Islet precursor cell (in vitro differentiated cells): ENCODE measurements at regions not wholly inside any gene's neighbourhood (a gene's known extent, or its start where the extent isn't known, plus 50 kb on each side); places are given as distances from the start of the nearest gene placed in this dataset.

ENCODE experiments used
- DNase-seq: peaks from one replicate; pipeline ENCODE4 v3.0.0-alpha.2; 2018

DNA sequence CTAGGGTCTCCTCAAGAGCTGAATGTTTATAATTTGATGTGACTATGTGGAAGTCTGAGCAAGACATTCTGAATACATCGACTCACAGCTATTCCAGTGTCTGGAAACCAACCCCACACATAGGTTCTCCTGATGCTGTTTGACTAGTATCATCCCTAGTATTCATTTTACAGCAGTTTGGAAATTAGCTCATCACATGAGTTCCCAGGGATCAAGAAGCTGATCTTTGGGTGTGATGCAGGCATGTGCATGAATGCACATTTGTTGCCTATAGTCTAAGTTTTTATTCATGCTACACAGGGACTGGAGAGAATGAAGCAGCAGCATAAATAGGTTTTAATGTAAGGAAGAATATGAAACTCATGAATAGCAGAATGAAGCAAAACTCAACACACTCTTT is 284.3 kb upstream of the SPRED2 start:
- DNase-seq = no peak

- DNase-seq = no peak
These were observed 282.9 kb upstream of the SPRED2 start for GRCh38 chr2:65715323-65715722.

- no peak for DNase-seq
These were observed 282.5 kb upstream of the SPRED2 start for GRCh38 chr2:65714866-65715265.

DNA sequence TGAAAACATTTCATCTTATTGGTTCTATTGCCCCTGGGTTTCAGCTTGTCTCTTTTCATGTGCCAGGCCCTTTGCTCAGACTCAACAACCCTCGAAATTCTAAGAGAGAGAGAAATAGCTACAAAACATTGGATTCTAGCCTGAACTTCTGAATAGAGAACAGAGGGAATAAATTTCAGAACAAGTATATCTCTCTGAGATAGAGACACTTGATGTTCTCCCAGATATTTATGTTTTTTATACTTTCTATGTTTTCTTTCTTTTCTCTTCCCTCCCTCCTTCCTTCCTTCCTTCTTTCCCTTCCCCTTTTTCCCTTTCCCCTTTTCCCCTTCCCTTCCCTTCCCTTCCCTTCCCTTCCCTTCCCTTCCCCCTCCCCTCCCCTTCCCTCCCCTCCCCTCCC is 279.5 kb upstream of the SPRED2 start:
- DNase-seq = no peak

DNA sequence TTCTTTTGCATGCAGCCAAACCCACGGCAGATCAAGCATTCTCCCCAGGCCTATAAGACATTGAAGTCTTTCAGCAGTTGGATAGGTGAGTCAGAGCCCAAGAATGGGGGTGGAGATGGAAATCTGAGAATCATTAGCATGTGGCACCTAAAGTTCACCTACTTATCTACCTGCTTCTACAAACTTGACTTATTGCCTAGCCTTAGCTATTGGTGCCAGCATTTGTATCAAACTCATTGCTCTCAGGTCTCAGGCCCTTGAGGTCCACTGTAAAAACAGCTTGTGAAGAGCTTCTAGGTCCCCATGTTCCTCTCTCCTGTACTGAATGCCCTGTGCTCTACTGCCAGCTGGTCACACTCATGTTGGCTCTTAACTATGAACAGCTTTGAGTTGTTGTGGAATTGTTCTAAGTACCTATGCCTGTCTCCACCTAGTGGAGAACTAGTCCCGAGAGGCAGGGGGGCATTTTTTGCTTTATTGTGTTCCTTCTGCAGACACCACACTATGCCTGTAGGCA is 278.4 kb upstream of the SPRED2 start:
- peak; percentile 63 for DNase-seq

- no peak for DNase-seq
These were observed 278.0 kb upstream of the SPRED2 start for GRCh38 chr2:65710356-65710755.

GRCh38 chr2:65708086-65708485 is 275.7 kb upstream of the SPRED2 start:
- no peak for DNase-seq

DNA sequence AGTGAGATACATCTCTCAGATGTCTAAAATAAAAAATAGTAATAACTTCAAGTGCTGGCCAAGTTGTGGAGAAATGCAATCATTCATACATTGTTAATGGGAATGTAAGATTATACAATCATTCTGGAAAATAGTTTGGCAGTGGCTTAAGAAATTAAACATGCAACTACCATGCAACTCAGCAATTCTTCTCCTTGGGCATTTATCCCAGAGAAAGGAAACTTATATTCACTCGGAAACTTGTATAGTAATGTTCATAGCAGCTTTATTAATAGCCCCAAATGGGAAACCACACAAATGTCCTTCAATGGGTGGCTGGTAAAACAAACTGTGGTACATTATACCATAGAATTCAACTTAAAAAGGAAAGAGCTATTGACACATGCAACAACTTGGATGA is 274.0 kb upstream of the SPRED2 start:
- DNase-seq = no peak

DNA sequence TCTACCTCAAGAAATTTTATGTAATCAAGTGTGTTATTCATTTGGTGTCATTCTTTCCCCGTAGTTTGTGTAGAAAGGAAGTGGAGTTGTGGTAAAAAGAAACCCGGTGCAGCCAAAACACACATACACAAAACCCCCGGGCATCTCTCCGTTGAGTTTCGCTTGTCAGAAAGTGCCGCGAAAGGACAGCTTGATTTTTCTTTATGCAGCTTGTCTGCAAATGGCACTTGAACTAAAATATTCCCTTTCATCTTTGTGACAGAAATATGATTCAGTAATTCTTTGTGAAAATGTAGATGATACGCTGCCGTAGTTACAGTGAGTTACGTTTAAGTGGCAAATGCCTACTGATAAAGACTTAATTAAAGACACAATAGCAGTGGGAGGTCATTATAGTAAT is 268.8 kb upstream of the SPRED2 start:
- no peak for DNase-seq

DNA sequence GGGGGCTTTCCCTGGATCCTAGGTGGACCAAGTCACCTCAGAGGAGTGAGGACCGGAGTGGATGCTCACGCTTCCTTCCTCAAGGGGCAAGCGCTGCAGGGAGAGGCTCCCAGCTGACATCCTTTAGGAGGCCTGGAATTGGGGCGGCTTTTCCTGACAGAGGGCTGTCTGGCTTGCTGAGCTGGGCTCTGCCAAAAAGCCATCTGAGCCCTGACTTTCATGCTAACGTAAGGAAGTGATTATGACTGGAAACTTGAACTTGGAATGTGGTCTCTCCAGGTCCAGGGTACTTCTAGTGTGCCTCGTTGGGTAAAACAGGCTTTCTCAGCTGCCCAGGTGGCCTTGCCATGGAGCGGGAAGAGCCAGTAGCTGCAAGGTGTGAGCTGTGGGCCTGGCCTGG is 268.3 kb upstream of the SPRED2 start:
- DNase-seq = no peak

DNA sequence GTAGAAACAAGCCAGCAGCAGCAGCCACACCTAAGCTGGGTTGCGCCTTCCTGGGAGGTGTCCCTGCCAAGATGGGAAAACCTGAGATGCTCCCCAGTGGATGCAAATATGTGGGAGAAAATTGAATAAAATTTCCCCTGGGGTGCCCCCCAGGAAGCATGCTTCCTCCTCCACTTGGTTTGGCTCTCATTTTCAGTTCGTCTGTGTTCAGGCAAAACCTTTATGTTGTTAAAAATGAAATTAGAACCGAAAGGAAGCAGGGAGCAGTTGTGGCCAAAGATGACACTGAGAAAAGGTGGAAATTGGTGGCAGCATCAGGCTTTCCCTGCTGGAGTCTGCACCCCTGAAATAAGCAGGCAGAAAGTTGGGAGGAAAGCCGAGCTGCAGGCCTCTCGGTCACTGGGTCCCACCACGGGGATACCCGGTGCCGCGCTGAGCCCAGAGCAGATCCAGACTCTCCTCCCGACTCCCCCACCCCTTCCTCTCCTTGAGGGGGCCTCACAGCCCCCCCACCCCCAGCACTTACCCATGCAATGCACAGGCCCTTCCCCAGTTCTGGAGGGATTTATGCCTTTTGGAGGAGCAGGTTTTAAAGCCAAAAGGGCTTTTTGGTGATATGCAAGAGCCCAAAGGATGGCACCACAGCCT is 267.7 kb upstream of the SPRED2 start:
- no peak for DNase-seq

DNA sequence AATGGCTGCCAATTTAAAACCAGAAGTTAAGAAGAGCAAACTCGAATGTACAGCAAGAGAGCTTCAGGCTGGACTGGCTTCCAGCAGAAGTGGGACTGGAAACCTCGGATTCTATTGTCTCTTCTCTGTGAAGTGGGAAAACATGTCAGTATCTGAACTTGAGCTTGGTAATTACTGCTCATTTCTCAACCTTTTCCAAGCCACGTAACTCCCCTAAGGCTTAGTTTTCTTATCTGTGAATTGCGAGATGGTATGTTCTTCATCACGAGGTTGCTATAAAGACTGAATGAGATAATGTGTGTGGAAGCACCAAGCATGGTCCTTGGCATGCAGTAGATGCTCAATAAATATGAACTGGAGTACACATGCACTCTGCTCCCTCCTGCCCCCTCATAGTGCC is 259.4 kb upstream of the SPRED2 start:
- no peak for DNase-seq

DNA sequence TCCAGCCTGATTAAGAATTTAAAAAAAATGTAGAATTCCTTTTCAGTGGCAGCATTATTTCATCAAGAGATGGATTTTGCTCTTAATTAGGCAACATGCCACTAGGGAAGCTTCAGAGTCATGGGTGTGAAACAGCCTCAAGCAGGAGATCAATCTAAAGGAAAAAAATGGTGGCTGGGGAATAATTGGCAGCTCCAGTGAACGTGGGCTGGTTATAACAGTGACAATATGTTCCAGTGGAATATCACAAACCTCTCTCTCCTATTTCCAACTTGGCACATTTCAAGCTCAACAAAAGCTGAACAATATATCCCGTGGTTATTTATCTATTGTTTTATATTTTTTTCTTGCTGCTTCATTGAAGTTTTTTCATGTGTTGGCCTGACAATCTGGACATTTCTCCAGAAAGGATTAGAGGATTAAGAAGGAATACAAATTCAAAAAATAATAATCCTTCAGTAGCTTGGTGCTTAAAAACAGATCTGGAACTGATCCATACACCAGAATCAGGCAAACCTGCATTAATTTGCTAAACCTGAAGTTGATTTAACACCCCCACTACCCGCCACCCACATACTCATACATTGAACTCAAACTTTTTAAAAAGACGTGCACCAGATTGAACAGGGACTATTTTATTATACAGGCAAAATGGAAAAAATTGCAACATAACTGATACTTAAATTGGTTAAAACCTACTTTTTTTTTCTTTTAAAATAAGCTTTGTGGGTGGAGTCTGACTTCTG is 255.9 kb upstream of the SPRED2 start:
- DNase-seq = no peak

- no peak for DNase-seq
These were observed 255.2 kb upstream of the SPRED2 start for GRCh38 chr2:65687614-65688013.

- DNase-seq = no peak
These were observed 254.6 kb upstream of the SPRED2 start for GRCh38 chr2:65686928-65687521.

GRCh38 chr2:65681503-65681902 is 249.1 kb upstream of the SPRED2 start:
- DNase-seq = no peak

- DNase-seq = no peak
These were observed 246.5 kb upstream of the SPRED2 start for GRCh38 chr2:65678779-65679391.

GRCh38 chr2:65675350-65675749 is 243.0 kb upstream of the SPRED2 start:
- DNase-seq = no peak

- no peak for DNase-seq
These were observed 239.4 kb upstream of the SPRED2 start for GRCh38 chr2:65671670-65672242.

- DNase-seq = no peak
These were observed 237.2 kb upstream of the SPRED2 start for GRCh38 chr2:65669574-65669973.

DNA sequence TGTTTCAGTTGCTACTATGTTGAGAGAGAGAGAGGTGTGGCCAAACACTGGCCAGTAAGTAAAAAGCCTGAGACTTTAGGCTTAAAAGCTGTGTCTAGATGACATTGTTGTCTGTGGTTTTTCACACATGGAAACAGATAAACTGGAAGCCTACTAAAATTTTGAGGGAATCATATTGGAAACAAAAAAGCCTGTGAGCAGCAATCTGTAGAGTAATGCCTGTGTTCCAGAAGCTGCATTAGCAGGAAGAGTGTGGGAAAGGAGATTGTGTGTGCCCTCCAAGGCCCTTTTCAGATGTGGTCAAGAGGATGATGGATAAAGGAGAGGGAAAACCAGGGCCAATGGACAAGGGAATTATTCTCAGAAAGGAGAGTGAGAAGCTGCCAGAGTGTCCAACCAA is 236.3 kb upstream of the SPRED2 start:
- DNase-seq = no peak

- DNase-seq = peak; percentile 65
These were observed 233.8 kb upstream of the SPRED2 start for GRCh38 chr2:65666156-65666725.

DNA sequence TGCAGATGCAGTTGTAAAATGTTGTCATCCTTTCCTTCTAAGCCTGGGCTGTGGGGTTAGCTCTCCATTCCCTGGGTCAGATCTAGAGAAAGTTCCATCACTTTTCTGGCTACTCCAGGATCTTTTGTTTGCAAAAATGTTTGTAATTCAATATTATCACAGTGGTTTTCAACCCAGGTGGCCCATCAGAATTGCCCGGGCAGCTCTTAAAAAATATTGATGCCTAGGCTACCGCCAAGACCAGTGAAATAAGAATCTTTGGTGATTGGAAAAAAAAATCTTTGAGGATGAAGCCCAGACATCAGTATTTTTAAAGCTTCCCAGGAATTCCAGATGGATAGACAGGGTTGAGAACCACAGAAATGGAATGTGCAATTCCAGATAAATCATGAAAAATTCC is 232.5 kb upstream of the SPRED2 start:
- DNase-seq = no peak
